Naive thymus-derived CD4-positive, alpha-beta T cell (primary cell): ENCODE measurements at regions not wholly inside any gene's neighbourhood (a gene's known extent, or its start where the extent isn't known, plus 50 kb on each side); places are given as distances from the start of the nearest gene placed in this dataset.
"Not testable (repeated sequence)": the region's sequence is repeated elsewhere in the genome, so short reads cannot be mapped to it uniquely, and the experiment has no call there.

Experiments
- ATAC-seq: fragments of 150-1000 bp; cut with Tn5 transposase; 2 replicates; pipeline ENCODE4 v1.10.0; 2021; ENCODE audit warnings: mild to moderate bottlenecking, moderate library complexity
- CTCF ChIA-PET: fragments of 350-600 bp; sonication (Branson Sonifier 250); formaldehyde crosslinking; loops from one replicate; lab custom pipeline; 2021; ENCODE audit warnings: antibody characterized with exemption; lab: Charles Lee
- POLR2A ChIA-PET: fragments of 350-600 bp; sonication (Branson Sonifier 250); formaldehyde crosslinking; loops from one replicate; lab custom pipeline; 2021; ENCODE audit warnings: antibody characterized with exemption, inconsistent platforms; lab: Charles Lee
- DNase-seq, 9 donors: peaks; one replicate each; pipeline versions ENCODE4 v3.0.0 to v3.0.0-alpha.2; 2020 to 2022; ENCODE audit warnings: mixed read lengths in 1 of 9
- H3K27ac ChIP-seq: one replicate; pipeline ENCODE4 v1.7.0; 2013; ENCODE audit warnings: mild to moderate bottlenecking, low read depth, low read length, moderate library complexity
- H3K27me3 ChIP-seq, 2 donors: one replicate each; pipeline ENCODE4 v1.7.0; 2013; ENCODE audit warnings: low read length in 2 of 2, mild to moderate bottlenecking in 2 of 2, moderate library complexity in 2 of 2; ENCODE audit not compliant: control insufficient read depth in 2 of 2, insufficient read depth in 2 of 2
- H3K36me3 ChIP-seq, 3 experiments: 1 replicate in 2 of 3; 2 replicates in 1 of 3; pipeline ENCODE4 v1.7.0; 2013; ENCODE audit warnings: low read length in 3 of 3, mild to moderate bottlenecking in 3 of 3, moderate library complexity in 1 of 3; ENCODE audit not compliant: insufficient read depth in 3 of 3, control insufficient read depth in 2 of 3
- H3K4me1 ChIP-seq, 2 donors: one replicate each; pipeline ENCODE4 v1.7.0; 2013; ENCODE audit warnings: low read length in 2 of 2, mild to moderate bottlenecking in 2 of 2, moderate library complexity in 1 of 2; ENCODE audit not compliant: control insufficient read depth in 2 of 2, insufficient read depth in 2 of 2
- H3K4me3 ChIP-seq: 2 replicates; pipeline ENCODE4 v1.7.0; 2013; ENCODE audit warnings: mild to moderate bottlenecking, low read length
- H3K9me3 ChIP-seq, 3 experiments: 1 replicate in 2 of 3; 2 replicates in 1 of 3; pipeline ENCODE4 v1.7.0; 2013; ENCODE audit warnings: low read length in 3 of 3; ENCODE audit not compliant: control insufficient read depth in 2 of 3
- H3K27ac Mint-ChIP-seq, 9 donors: one replicate each; pipeline ENCODE4 v1.8.0; 2020 to 2022; ENCODE audit warnings: mixed read lengths in 9 of 9, mild to moderate bottlenecking in 8 of 9, moderate library complexity in 5 of 9, inconsistent platforms in 2 of 9
- H3K27me3 Mint-ChIP-seq, 5 donors: one replicate each; pipeline ENCODE4 v1.8.0; 2021 to 2022; ENCODE audit warnings: mixed read lengths in 5 of 5, mild to moderate bottlenecking in 1 of 5
- H3K36me3 Mint-ChIP-seq, 5 donors: one replicate each; pipeline ENCODE4 v1.8.0; 2020 to 2022; ENCODE audit warnings: mixed read lengths in 5 of 5, mild to moderate bottlenecking in 3 of 5, inconsistent platforms in 1 of 5
- H3K4me1 Mint-ChIP-seq, 7 donors: one replicate each; pipeline ENCODE4 v1.8.0; 2020 to 2022; ENCODE audit warnings: mixed read lengths in 7 of 7, mild to moderate bottlenecking in 3 of 7, inconsistent platforms in 1 of 7
- H3K4me3 Mint-ChIP-seq, 10 donors: one replicate each; pipeline ENCODE4 v1.8.0; 2020 to 2022; ENCODE audit warnings: mild to moderate bottlenecking in 10 of 10, mixed read lengths in 10 of 10, moderate library complexity in 6 of 10, inconsistent platforms in 2 of 10
- H3K9me3 Mint-ChIP-seq, 11 donors: one replicate each; pipeline ENCODE4 v1.8.0; 2020 to 2022; ENCODE audit warnings: mixed read lengths in 11 of 11, mild to moderate bottlenecking in 4 of 11, inconsistent platforms in 1 of 11, moderate library complexity in 1 of 11
- intact Hi-C, 2 donors: fragments of 100-400 bp; cut with micrococcal nuclease; formaldehyde crosslinking; loops; one replicate each; pipeline ENCODE4 v1.15.1; 2023

DNA sequence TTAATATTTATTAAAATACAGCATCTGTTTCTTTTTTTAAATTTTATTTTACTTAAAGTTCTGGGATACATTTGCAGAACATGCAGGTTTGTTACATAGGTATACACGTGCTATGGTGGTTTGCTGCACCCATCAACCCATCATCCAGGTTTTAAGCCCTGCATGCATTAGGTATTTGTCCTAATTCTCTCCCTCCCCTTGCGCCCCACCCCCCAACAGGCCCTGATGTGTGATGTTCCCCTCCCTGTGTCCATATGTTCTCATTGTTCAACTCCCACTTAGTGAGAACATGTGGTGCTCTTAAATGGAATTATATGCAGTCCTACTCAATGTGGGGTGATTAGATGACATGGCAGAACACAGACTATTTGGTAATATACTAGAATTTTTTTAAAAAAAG, 1147.7 kb upstream of the ALCAM start:
- H3K4me3 ChIP-seq, H3K4me1 Mint-ChIP-seq, H3K27ac ChIP-seq, DNase-seq, H3K27me3 Mint-ChIP-seq, H3K27ac Mint-ChIP-seq, POLR2A ChIA-PET, H3K27me3 ChIP-seq, H3K36me3 Mint-ChIP-seq, intact Hi-C loops, H3K36me3 ChIP-seq, ATAC-seq, CTCF ChIA-PET, H3K9me3 ChIP-seq, H3K4me3 Mint-ChIP-seq, H3K4me1 ChIP-seq: not testable (repeated sequence)
- peaks cover 0 to 11% (median 4%) of the 10 kb centered on the region in 11 donors for H3K9me3 Mint-ChIP-seq

DNA sequence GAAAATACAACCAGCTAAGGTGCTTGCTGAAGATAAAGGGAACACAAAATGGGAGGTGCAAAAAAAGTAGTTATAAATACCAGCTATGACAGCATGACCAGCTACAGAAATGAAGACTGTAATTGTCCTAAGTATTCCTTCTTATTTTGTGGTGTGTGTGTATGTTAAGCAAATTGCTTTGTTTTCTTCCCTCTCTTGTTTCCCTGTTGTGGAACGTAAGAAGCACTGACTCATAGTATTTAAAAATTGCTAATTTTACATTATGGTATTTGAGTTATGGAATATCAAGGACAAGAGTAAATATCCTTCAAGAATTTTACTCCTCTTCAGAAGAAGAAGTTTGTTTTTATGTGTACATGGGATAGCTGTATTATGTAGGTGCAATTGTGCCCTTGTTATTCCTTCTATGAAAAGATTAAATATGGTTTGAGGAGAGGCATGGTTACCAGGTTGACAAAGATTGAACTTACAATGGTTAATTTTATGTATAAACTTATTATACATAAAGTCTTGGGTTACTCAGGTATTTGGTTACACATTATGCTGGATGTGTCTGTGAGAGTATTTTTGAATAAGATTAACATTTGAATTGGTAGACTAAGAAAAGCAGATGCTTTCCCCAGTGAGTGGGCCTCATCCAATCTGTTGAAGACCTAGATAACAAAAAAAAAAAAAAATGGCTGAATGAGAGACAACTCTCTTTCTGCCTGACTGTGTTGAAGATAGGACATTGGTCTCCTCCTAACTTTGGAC, 1132.1 kb upstream of the ALCAM start:
- Mint-ChIP-seq H3K9me3 (peaks cover 0 to 10% (median 0%) of the 10 kb centered on the region in 11 donors), H3K4me1 (no peaks in the 10 kb centered on the region), H3K27me3 (no peaks in the 10 kb centered on the region), H3K36me3 (no peaks in the 10 kb centered on the region), H3K4me3 (no peak overlapping the region), H3K27ac (no peak overlapping the region)
- ChIA-PET CTCF (no interaction called here), POLR2A (no interaction called here)
- Histone ChIP-seq H3K4me1 (no peaks in the 10 kb centered on the region), H3K27ac (no peak overlapping the region), H3K9me3 (no peaks in the 10 kb centered on the region), H3K36me3 (no peaks in the 10 kb centered on the region), H3K4me3 (no peak overlapping the region), H3K27me3 (no peaks in the 10 kb centered on the region)
- DNase-seq = no peak
- intact Hi-C loops = no loop called here
- ATAC-seq = no peak

DNA sequence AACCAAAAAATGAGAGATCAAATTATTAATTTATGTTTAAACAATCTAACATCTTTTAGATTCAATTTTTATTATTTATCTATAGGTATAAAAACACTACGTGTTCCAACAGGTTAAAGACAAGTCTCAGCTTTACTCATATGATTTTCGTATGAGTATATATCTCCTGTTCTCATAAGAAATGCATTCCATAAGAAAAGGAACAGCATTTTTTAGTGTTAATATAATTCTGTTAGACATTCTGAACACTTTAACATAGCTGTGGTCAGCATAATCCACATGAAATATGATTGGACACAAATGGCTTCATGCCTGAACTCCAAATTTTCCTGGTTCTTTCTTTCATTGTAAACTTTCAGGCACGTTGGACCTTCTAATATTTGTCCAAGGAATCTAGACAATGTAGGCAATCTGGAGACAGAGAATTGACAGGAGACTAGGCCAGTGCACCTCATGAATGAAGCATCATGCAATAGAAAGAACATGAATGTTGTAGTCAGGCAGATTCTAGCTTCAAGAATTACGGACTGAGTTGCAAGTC, 1122.0 kb upstream of the ALCAM start:
- POLR2A ChIA-PET = no interaction called here
- H3K27ac Mint-ChIP-seq = no peak overlapping the region
- Histone ChIP-seq H3K4me1 (no peaks in the 10 kb centered on the region), H3K27me3 (no peaks in the 10 kb centered on the region), H3K36me3 (no peaks in the 10 kb centered on the region), H3K9me3 (no peaks in the 10 kb centered on the region), H3K27ac (no peak overlapping the region), H3K4me3 (no peak overlapping the region)
- H3K4me3 Mint-ChIP-seq = no peak overlapping the region
- intact Hi-C loops = no loop called here
- CTCF ChIA-PET = no interaction called here
- ATAC-seq = no peak
- no peaks in the 10 kb centered on the region for H3K27me3 Mint-ChIP-seq
- no peaks in the 10 kb centered on the region for H3K36me3 Mint-ChIP-seq
- H3K9me3 Mint-ChIP-seq = peaks cover 0 to 16% (median 5%) of the 10 kb centered on the region in 11 donors
- no peaks in the 10 kb centered on the region for H3K4me1 Mint-ChIP-seq
- no peak for DNase-seq

DNA sequence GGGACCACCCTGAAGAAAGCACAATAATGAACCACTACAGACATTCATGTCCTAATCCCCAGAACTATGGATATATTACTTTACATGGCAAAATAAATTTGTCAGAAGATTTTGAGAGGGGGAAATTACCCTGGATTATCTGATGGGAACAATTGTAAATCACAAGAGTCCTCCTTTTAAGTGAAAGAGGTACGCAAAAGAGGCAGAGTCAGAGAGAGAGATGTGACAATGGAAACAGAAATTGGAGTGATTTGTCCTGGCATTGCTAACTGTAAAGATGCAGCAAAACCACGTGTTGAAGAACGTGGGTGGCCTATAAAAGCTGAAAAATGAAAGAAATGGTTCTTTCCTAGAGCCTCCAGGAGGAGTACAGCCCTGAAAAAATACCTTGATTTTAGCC, 1121.4 kb upstream of the ALCAM start:
- CTCF ChIA-PET = no interaction called here
- no peaks in the 10 kb centered on the region for H3K9me3 ChIP-seq
- no peaks in the 10 kb centered on the region for H3K27me3 Mint-ChIP-seq
- no peaks in the 10 kb centered on the region for H3K27me3 ChIP-seq
- H3K4me1 ChIP-seq = no peaks in the 10 kb centered on the region
- H3K4me3 ChIP-seq = no peak overlapping the region
- POLR2A ChIA-PET = no interaction called here
- no peaks in the 10 kb centered on the region for H3K36me3 ChIP-seq
- no peak overlapping the region for H3K27ac ChIP-seq
- H3K9me3 Mint-ChIP-seq = peaks cover 0 to 16% (median 5%) of the 10 kb centered on the region in 11 donors
- no peak for DNase-seq
- no peak overlapping the region for H3K4me3 Mint-ChIP-seq
- H3K27ac Mint-ChIP-seq = no peak overlapping the region
- H3K36me3 Mint-ChIP-seq = no peaks in the 10 kb centered on the region
- no peak for ATAC-seq
- intact Hi-C loops = no loop called here
- no peaks in the 10 kb centered on the region for H3K4me1 Mint-ChIP-seq

DNA sequence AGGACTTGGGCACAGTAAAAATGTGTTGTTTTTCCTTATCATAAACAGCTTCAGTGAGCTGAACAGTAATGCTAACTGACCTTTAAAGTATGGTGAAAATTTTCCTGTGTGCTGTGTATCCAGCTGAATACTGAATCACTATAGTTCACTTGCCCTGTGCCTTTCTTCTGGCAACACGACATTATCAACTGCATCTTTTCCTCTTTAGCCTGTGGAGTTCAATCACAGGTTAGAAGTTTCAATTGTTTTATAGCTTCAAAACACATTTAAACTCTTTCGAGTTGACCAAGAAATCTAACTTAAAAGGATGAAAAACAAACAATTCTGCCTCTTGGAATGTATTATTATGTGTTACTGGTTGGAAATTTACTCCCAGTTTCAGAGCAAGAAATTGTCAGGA, 1120.7 kb upstream of the ALCAM start:
- H3K9me3 ChIP-seq = no peaks in the 10 kb centered on the region
- intact Hi-C loops = no loop called here
- no peaks in the 10 kb centered on the region for H3K36me3 ChIP-seq
- no peaks in the 10 kb centered on the region for H3K27me3 ChIP-seq
- H3K9me3 Mint-ChIP-seq = peaks cover 0 to 13% (median 5%) of the 10 kb centered on the region in 11 donors
- no peaks in the 10 kb centered on the region for H3K4me1 Mint-ChIP-seq
- no peaks in the 10 kb centered on the region for H3K4me1 ChIP-seq
- H3K27me3 Mint-ChIP-seq = no peaks in the 10 kb centered on the region
- no peak for ATAC-seq
- ChIA-PET POLR2A (no interaction called here), CTCF (no interaction called here)
- H3K27ac Mint-ChIP-seq = no peak overlapping the region
- no peak overlapping the region for H3K4me3 ChIP-seq
- no peak for DNase-seq
- no peaks in the 10 kb centered on the region for H3K36me3 Mint-ChIP-seq
- no peak overlapping the region for H3K27ac ChIP-seq
- H3K4me3 Mint-ChIP-seq = no peak overlapping the region

DNA sequence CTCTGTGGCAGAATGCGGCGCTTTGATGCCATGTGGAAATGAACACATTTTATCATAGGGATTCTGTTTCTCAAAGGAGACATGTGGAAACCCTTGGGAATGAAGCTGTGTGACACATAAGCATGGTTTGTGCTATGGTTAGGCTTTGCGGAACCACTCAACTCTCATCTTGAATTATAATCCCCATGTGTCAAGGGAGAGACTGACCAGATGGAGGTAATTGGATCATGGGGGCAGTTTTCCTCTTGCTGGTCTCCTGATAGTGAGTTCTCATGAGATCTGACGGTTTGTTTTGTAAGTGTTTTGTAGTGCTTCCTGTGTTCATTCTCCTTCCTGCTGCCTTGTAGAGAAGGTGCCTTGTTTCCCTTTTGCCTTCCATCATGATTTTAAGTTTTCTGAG, 1109.2 kb upstream of the ALCAM start:
- no peak for ATAC-seq
- DNase-seq = no peak
- no peaks in the 10 kb centered on the region for H3K36me3 Mint-ChIP-seq
- no peaks in the 10 kb centered on the region for H3K4me1 ChIP-seq
- H3K27me3 Mint-ChIP-seq = no peaks in the 10 kb centered on the region
- H3K27ac Mint-ChIP-seq = no peak overlapping the region
- ChIA-PET POLR2A (no interaction called here), CTCF (no interaction called here)
- no peaks in the 10 kb centered on the region for H3K27me3 ChIP-seq
- no peak overlapping the region for H3K4me3 ChIP-seq
- intact Hi-C loops = no loop called here
- no peaks in the 10 kb centered on the region for H3K4me1 Mint-ChIP-seq
- H3K9me3 Mint-ChIP-seq = peaks cover 0 to 10% (median 0%) of the 10 kb centered on the region in 11 donors
- no peak overlapping the region for H3K4me3 Mint-ChIP-seq
- no peaks in the 10 kb centered on the region for H3K36me3 ChIP-seq
- H3K9me3 ChIP-seq = no peaks in the 10 kb centered on the region
- no peak overlapping the region for H3K27ac ChIP-seq

DNA sequence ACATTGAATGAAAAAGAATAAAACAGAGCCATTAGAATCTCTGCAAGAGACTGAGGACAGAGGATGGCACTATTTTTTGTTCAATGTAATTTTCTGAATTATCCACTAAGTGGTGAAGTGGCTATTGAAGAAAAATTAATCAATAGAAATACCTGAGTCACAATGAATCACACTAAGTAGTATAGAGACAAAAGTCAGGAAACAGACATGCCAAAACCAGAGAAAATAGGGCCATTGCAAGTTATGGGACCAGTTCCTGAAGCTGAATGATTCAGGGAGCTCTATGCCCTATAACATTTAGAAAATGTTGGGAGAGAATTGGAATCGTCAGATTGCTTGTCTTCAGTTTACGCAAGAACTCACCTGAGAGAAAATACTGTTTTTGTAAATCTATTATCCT, 1103.2 kb upstream of the ALCAM start:
- H3K27me3 ChIP-seq = no peaks in the 10 kb centered on the region
- Mint-ChIP-seq H3K4me3 (no peak overlapping the region), H3K27ac (no peak overlapping the region), H3K27me3 (no peaks in the 10 kb centered on the region), H3K4me1 (no peaks in the 10 kb centered on the region), H3K9me3 (peaks cover 0 to 5% (median 0%) of the 10 kb centered on the region in 11 donors), H3K36me3 (no peaks in the 10 kb centered on the region)
- H3K4me3 ChIP-seq = no peak overlapping the region
- ChIA-PET POLR2A (no interaction called here), CTCF (no interaction called here)
- H3K36me3 ChIP-seq = no peaks in the 10 kb centered on the region
- no peak for ATAC-seq
- intact Hi-C loops = no loop called here
- H3K27ac ChIP-seq = no peak overlapping the region
- H3K9me3 ChIP-seq = no peaks in the 10 kb centered on the region
- no peak for DNase-seq
- H3K4me1 ChIP-seq = no peaks in the 10 kb centered on the region
